Osteoblast (primary cell): ENCODE measurements at regions not wholly inside any gene's neighbourhood (a gene's known extent, or its start where the extent isn't known, plus 50 kb on each side); places are given as distances from the start of the nearest gene placed in this dataset. TPM values are rescaled to one million over a fixed set of nuclear protein-coding genes. Genes with fewer than 3 reads are reported as not detected.

Experiments used
- DNase-seq: peaks from one replicate; pipeline ENCODE4 v3.0.0; 2011; ENCODE audit warnings: low spot score, mixed read lengths; ENCODE audit not compliant: insufficient read length; ENCODE audit errors: missing footprints
- H2AFZ ChIP-seq: 2 replicates; pipeline ENCODE4 v1.6.0; 2011; ENCODE audit warnings: mild to moderate bottlenecking, low read length
- H3K27ac ChIP-seq: 2 replicates; pipeline ENCODE4 v1.5.1; 2011; ENCODE audit warnings: mild to moderate bottlenecking, low read depth, low read length, moderate library complexity
- H3K27me3 ChIP-seq: 2 replicates; pipeline ENCODE4 v1.6.0; 2012; ENCODE audit warnings: mild to moderate bottlenecking, control low read depth, inconsistent platforms, low read length, moderate library complexity; ENCODE audit not compliant: insufficient read depth
- H3K36me3 ChIP-seq: 2 replicates; pipeline ENCODE4 v1.5.1; 2011; ENCODE audit warnings: mild to moderate bottlenecking, low read length, control low read depth, moderate library complexity; ENCODE audit not compliant: insufficient read depth
- H3K4me1 ChIP-seq: 2 replicates; pipeline ENCODE4 v1.5.1; 2011; ENCODE audit warnings: mild to moderate bottlenecking, low read length, control low read depth, moderate library complexity; ENCODE audit not compliant: insufficient read depth
- H3K4me2 ChIP-seq: 2 replicates; pipeline ENCODE4 v1.6.0; 2011; ENCODE audit warnings: mild to moderate bottlenecking, low read length; ENCODE audit not compliant: insufficient read depth
- H3K4me3 ChIP-seq: fragments of 200-600 bp; sonication (generic); 3 replicates; pipeline ENCODE4 v1.5.1; 2012; ENCODE audit warnings: mild to moderate bottlenecking, low read length, inconsistent platforms; ENCODE audit not compliant: insufficient read depth
- H3K79me2 ChIP-seq: 2 replicates; pipeline ENCODE4 v1.6.0; 2012; ENCODE audit warnings: mild to moderate bottlenecking, low read length, control low read depth, inconsistent platforms; ENCODE audit not compliant: insufficient read depth
- H3K9me3 ChIP-seq: 2 replicates; pipeline ENCODE4 v1.5.1; 2011; ENCODE audit warnings: low read depth, low read length, control low read depth
- H4K20me1 ChIP-seq: 2 replicates; pipeline ENCODE4 v1.6.0; 2012; ENCODE audit warnings: mild to moderate bottlenecking, low read length, control low read depth; ENCODE audit not compliant: insufficient read depth
- small RNA-seq: library from RNA; depleted of rRNA; stranded (forward); fragments of <200 nt; gene quantifications from one replicate; pipeline ENCODE3, GENCODE V24; 2012
- TF ChIP-seq, protein P1 (sequence below): IDR thresholded peaks from 2 replicates; pipeline ENCODE4 v1.5.1; 2011; ENCODE audit warnings: mild to moderate bottlenecking, low read depth, low read length, moderate library complexity; ENCODE audit errors: extremely low read depth

GRCh38 chr5:79850316-79850822, 140.7 kb downstream of the MTX3 start:
- Histone ChIP-seq H3K9me3 (no peaks in the 10 kb centered on the region), H2AFZ (no peak overlapping the region), H3K4me1 (peaks cover 12% of the 10 kb centered on the region), H3K4me2 (no peak overlapping the region), H3K4me3 (no peak overlapping the region), H3K27me3 (no peaks in the 10 kb centered on the region), H3K79me2 (no peaks in the 10 kb centered on the region), H3K27ac (no peak overlapping the region), H3K36me3 (no peaks in the 10 kb centered on the region), H4K20me1 (peaks cover 2% of the 10 kb centered on the region)
- TF ChIP-seq, protein P1, sequence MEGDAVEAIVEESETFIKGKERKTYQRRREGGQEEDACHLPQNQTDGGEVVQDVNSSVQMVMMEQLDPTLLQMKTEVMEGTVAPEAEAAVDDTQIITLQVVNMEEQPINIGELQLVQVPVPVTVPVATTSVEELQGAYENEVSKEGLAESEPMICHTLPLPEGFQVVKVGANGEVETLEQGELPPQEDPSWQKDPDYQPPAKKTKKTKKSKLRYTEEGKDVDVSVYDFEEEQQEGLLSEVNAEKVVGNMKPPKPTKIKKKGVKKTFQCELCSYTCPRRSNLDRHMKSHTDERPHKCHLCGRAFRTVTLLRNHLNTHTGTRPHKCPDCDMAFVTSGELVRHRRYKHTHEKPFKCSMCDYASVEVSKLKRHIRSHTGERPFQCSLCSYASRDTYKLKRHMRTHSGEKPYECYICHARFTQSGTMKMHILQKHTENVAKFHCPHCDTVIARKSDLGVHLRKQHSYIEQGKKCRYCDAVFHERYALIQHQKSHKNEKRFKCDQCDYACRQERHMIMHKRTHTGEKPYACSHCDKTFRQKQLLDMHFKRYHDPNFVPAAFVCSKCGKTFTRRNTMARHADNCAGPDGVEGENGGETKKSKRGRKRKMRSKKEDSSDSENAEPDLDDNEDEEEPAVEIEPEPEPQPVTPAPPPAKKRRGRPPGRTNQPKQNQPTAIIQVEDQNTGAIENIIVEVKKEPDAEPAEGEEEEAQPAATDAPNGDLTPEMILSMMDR, result no peak
- no peak for DNase-seq

DNA sequence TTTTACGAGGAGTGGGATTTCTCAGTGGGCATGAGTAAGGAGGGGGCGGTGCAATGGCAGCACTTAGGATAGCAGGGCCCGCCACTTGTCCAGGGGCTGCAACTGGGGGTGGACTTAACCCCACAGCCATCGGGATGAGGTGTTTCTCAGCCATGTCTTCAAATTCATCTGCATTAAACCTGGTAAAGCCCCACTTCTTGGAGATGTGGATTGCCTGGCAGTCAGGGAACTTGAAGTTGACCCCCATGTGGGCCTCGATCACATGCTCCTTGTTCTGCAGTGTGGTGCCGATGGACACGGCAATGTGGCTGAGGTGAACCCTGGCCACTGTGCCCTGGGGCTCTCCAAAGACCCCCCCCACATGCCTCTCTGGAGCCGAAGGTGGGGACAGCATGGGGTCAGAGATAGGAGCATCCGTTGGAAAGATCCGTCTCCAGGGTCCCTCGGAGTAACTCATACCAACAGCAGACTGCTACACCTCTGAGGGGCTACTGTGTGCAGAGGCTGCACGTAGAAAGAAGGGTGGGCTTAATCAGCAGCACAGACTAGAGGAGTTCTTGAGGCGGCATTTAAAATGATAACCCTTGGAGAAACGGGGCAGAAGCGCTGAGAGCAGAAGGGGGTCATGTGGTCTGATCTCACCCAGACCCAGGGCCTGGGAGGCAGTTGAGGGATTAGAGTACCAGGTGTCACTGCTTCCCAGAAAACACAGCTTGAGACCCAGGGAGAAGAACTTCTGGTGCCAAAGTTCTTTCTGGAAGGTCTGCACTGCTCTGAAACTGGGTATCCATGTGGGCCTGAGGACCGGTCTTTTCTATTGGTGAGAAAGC, 141.4 kb downstream of the MTX3 start:
- Histone ChIP-seq H3K79me2 (no peaks in the 10 kb centered on the region), H3K4me3 (no peak overlapping the region), H3K27ac (no peak overlapping the region), H3K27me3 (no peaks in the 10 kb centered on the region), H3K4me2 (no peak overlapping the region), H3K9me3 (no peaks in the 10 kb centered on the region), H2AFZ (no peak overlapping the region), H3K4me1 (peaks cover 18% of the 10 kb centered on the region), H3K36me3 (no peaks in the 10 kb centered on the region), H4K20me1 (peaks cover 3% of the 10 kb centered on the region)
- no peak for DNase-seq
- TF ChIP-seq, protein P1, result no peak

Small RNA genes lying in the stretch of these regions (small RNA-seq; reads per million reads assigned to genes)
- gene AC008496.1, result not detected
